Gastroesophageal sphincter (tissue), 4 donors: ENCODE measurements at regions not wholly inside any gene's neighbourhood (a gene's known extent, or its start where the extent isn't known, plus 50 kb on each side); places are given as distances from the start of the nearest gene placed in this dataset.

Experiments used
- ATAC-seq: fragments of 150-250 bp; one replicate; pipeline ENCODE4 v1.9.1; 2016; ENCODE audit warnings: mild to moderate bottlenecking, moderate library complexity
- H3K27ac ChIP-seq, 4 donors: fragments of 200-600 bp; sonication (generic) in 3 of 4; 1 replicate in 3 of 4; 2 replicates in 1 of 4; pipeline ENCODE4 v1.5.1; 2016 to 2019
- H3K27me3 ChIP-seq: fragments of 200-600 bp; sonication (generic); one replicate; pipeline ENCODE4 v1.5.1; 2019
- H3K36me3 ChIP-seq, 2 donors: fragments of 200-600 bp; sonication (generic); one replicate each; pipeline ENCODE4 v1.5.1; 2019; ENCODE audit warnings: control low read depth in 1 of 2
- H3K4me1 ChIP-seq, 3 donors: fragments of 200-600 bp; sonication (generic); 1 replicate in 2 of 3; 2 replicates in 1 of 3; pipeline ENCODE4 v1.5.1; 2016 to 2019; ENCODE audit warnings: control low read depth in 2 of 3
- H3K4me3 ChIP-seq, 2 donors: fragments of 200-600 bp; sonication (generic); one replicate each; pipeline ENCODE4 v1.5.1; 2019; ENCODE audit warnings: mild to moderate bottlenecking in 1 of 2, moderate library complexity in 1 of 2
- H3K9me3 ChIP-seq, 3 donors: fragments of 200-600 bp; sonication (generic); one replicate each; pipeline ENCODE4 v1.5.1; 2017 to 2019; ENCODE audit warnings: control low read depth in 2 of 3
- EP300 ChIP-seq: sonication (generic); formaldehyde crosslinking; IDR thresholded peaks from one replicate; pipeline ENCODE4 v1.6.1; 2017; ENCODE audit warnings: antibody characterized with exemption, mild to moderate bottlenecking
- POLR2A ChIP-seq, 2 donors: fragments of 450-650 bp; IDR thresholded peaks; one replicate each; pipeline ENCODE4 v1.6.1; 2017; ENCODE audit warnings: antibody characterized with exemption in 2 of 2, mild to moderate bottlenecking in 2 of 2, moderate library complexity in 1 of 2
- POLR2AphosphoS5 ChIP-seq: sonication (generic); formaldehyde crosslinking; IDR thresholded peaks from one replicate; pipeline ENCODE4 v1.6.1; 2017; ENCODE audit warnings: antibody characterized with exemption
- WGBS, 2 donors: methylation state at CpG; one replicate each; pipeline ENCODE4 v1.1.5; 2018; ENCODE audit warnings: low coverage in 1 of 2; 5-methylcytosine and 5-hydroxymethylcytosine counted together
- TF ChIP-seq, protein P1 (sequence below), 4 experiments: fragments of 200-600 bp in 2 of 4; fragments of 450-650 bp in 2 of 4; sonication (generic) in 1 of 4; IDR thresholded peaks; one replicate each; pipeline ENCODE4 v1.5.1; 2017 to 2019; ENCODE audit warnings: antibody characterized with exemption in 4 of 4, mild to moderate bottlenecking in 2 of 4, moderate library complexity in 2 of 4

DNA sequence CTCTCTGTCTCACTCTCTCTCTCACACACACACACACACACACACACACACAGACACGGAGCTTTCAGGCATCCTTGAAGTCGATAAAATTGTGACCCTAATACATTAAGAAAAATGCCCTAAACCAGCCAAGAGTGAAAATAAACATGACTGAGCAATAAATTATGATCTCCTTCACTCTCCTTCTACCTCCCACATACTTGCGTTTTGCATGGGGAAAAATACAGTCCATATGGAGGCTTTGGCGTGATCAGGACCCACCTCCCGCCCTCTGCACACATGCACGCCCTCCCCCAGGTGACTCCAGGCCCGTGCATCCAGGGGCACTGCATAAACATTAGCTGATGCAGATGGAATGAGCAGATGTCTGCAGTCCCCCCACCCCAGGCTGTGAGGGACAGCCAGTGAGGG is 114.2 kb upstream of the JARID2 start:
- Histone ChIP-seq H3K36me3 (no peaks in the 10 kb centered on the region), H3K9me3 (no peaks in the 10 kb centered on the region), H3K4me3 (no peak overlapping the region), H3K27me3 (no peaks in the 10 kb centered on the region), H3K4me1 (no peaks in the 10 kb centered on the region), H3K27ac (no peak overlapping the region)
- WGBS, 2 donors, result 38 to 42% methylated on average over 3 to 4 of the region's 7 CpGs
- TF ChIP-seq, protein P1, sequence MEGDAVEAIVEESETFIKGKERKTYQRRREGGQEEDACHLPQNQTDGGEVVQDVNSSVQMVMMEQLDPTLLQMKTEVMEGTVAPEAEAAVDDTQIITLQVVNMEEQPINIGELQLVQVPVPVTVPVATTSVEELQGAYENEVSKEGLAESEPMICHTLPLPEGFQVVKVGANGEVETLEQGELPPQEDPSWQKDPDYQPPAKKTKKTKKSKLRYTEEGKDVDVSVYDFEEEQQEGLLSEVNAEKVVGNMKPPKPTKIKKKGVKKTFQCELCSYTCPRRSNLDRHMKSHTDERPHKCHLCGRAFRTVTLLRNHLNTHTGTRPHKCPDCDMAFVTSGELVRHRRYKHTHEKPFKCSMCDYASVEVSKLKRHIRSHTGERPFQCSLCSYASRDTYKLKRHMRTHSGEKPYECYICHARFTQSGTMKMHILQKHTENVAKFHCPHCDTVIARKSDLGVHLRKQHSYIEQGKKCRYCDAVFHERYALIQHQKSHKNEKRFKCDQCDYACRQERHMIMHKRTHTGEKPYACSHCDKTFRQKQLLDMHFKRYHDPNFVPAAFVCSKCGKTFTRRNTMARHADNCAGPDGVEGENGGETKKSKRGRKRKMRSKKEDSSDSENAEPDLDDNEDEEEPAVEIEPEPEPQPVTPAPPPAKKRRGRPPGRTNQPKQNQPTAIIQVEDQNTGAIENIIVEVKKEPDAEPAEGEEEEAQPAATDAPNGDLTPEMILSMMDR (IDR thresholded peaks at IDR 0.05), result no peak
- no peak for TF ChIP-seq POLR2AphosphoS5
- TF ChIP-seq EP300, result no peak
- TF ChIP-seq POLR2A (IDR thresholded peaks at IDR 0.05), result no peak
- no peak for ATAC-seq

DNA sequence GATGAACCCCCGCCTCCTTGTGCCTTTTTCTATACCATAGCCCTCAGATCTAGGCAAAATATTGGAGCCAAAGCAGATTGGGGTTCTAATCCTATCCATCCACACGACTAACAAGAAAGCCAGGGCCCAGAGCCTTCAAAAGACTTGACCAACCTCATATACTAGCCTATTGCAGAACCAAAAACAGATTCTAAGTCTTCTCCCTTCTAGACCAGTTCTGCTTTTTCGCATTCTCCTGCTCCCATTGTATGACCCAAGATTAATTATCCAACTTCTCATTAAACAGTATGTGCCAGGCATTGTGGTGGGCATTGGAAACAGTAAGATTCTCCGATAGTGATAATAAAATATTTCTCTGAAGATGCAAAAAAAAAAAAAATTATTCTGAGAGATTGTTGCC is 113.7 kb upstream of the JARID2 start:
- no peak for TF ChIP-seq POLR2A (IDR thresholded peaks at IDR 0.05)
- TF ChIP-seq POLR2AphosphoS5, result no peak
- TF ChIP-seq EP300, result no peak
- TF ChIP-seq, protein P1 (IDR thresholded peaks at IDR 0.05), result no peak
- Histone ChIP-seq H3K27me3 (no peaks in the 10 kb centered on the region), H3K9me3 (no peaks in the 10 kb centered on the region), H3K4me3 (no peak overlapping the region), H3K4me1 (no peaks in the 10 kb centered on the region), H3K27ac (no peak overlapping the region), H3K36me3 (no peaks in the 10 kb centered on the region)
- WGBS, 2 donors, result 88 to 89% methylated on average over 4 of the region's 4 CpGs
- ATAC-seq, result no peak

- Histone ChIP-seq H3K4me1 (no peaks in the 10 kb centered on the region), H3K36me3 (no peaks in the 10 kb centered on the region), H3K4me3 (no peak overlapping the region), H3K9me3 (no peaks in the 10 kb centered on the region), H3K27ac (no peak overlapping the region), H3K27me3 (no peaks in the 10 kb centered on the region)
- TF ChIP-seq POLR2AphosphoS5 (no peak), EP300 (no peak), POLR2A (IDR thresholded peaks at IDR 0.05) (no peak)
- TF ChIP-seq, protein P1 (IDR thresholded peaks at IDR 0.05), result no peak
- ATAC-seq, result no peak
- 70 to 75% methylated on average over 8 of the region's 8 CpGs for WGBS, 2 donors
These were observed 112.8 kb upstream of the JARID2 start for GRCh38 chr6:15132854-15133670.

DNA sequence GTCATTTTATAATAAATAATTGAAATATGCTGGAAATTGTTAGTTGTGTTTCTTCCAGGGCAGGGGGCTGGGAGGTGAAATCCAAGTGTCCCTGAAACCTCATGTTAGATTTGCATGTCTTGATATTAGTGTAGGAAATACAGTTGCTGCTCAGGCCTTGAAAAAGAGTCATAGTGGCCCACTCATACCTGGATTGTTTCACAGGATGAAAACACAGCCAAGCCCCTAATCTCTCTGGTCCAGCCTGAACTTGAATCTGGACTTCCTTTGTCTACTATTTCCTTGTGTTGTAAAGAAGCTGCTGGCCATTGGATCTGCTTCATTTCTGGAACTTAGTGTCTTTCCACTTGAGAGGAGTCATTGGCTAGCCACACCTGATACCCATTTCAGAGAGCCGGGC is 108.8 kb upstream of the JARID2 start:
- TF ChIP-seq, protein P1 (IDR thresholded peaks at IDR 0.05), result no peak
- TF ChIP-seq EP300, result no peak
- no peak for TF ChIP-seq POLR2AphosphoS5
- no peak for TF ChIP-seq POLR2A (IDR thresholded peaks at IDR 0.05)
- Histone ChIP-seq H3K27ac (no peak overlapping the region), H3K4me1 (no peaks in the 10 kb centered on the region), H3K9me3 (no peaks in the 10 kb centered on the region), H3K36me3 (no peaks in the 10 kb centered on the region), H3K4me3 (no peak overlapping the region), H3K27me3 (no peaks in the 10 kb centered on the region)
- no peak for ATAC-seq
- WGBS, 2 donors, result 100% methylated on average over 1 of the region's 1 CpG; no CpG with 5 or more reads in 1 of the 2 donors

GRCh38 chr6:15143086-15143485 is 102.8 kb upstream of the JARID2 start:
- TF ChIP-seq EP300 (no peak), POLR2A (IDR thresholded peaks at IDR 0.05) (no peak), POLR2AphosphoS5 (no peak)
- TF ChIP-seq, protein P1 (IDR thresholded peaks at IDR 0.05), result no peak
- Histone ChIP-seq H3K4me3 (no peak overlapping the region), H3K27me3 (no peaks in the 10 kb centered on the region), H3K4me1 (peaks cover 0 to 5% (median 0%) of the 10 kb centered on the region in 3 donors), H3K9me3 (no peaks in the 10 kb centered on the region), H3K27ac (no peak overlapping the region), H3K36me3 (no peaks in the 10 kb centered on the region)
- no peak for ATAC-seq
- WGBS, 2 donors, result 6 to 48% methylated on average over 2 to 3 of the region's 3 CpGs
